ENCODE measurements at regions not wholly inside any gene's neighbourhood (a gene's known extent, or its start where the extent isn't known, plus 50 kb on each side); places are given as distances from the start of the nearest gene placed in this dataset.

- TF ChIP-seq SIN3A (IDR thresholded peaks at IDR 0.05; ENCODE audit: borderline replicate concordance, insufficient read depth, low read length) (no peak), TAF1 (IDR thresholded peaks at IDR 0.05; ENCODE audit: borderline replicate concordance, insufficient read depth, low read length) (no peak), FOXP2 (optimal IDR thresholded peaks at IDR 0.05; ENCODE audit: borderline replicate concordance, extremely low read depth, extremely low read length, insufficient read depth) (no peak), POLR2AphosphoS5 (IDR thresholded peaks at IDR 0.05; ENCODE audit: low read depth, low read length) (no peak), REST (IDR thresholded peaks at IDR 0.05; ENCODE audit: insufficient read depth in 1 of 2, low read depth in 2 of 2, low read length in 2 of 2) (no peak)
These were observed 415.3 kb upstream of the SETBP1 start for GRCh38 chr18:44265437-44265836.

- TF ChIP-seq SIN3A (IDR thresholded peaks at IDR 0.05; ENCODE audit: borderline replicate concordance, insufficient read depth, low read length) = no peak
- TF ChIP-seq REST (IDR thresholded peaks at IDR 0.05; ENCODE audit: insufficient read depth in 1 of 2, low read depth in 2 of 2, low read length in 2 of 2) = no peak
- TF ChIP-seq POLR2AphosphoS5 (IDR thresholded peaks at IDR 0.05; ENCODE audit: low read depth, low read length) = no peak
- TF ChIP-seq TAF1 (IDR thresholded peaks at IDR 0.05; ENCODE audit: borderline replicate concordance, insufficient read depth, low read length) = no peak
- no peak for TF ChIP-seq FOXP2 (optimal IDR thresholded peaks at IDR 0.05; ENCODE audit: borderline replicate concordance, extremely low read depth, extremely low read length, insufficient read depth)
These were observed 407.4 kb upstream of the SETBP1 start for GRCh38 chr18:44273298-44273697.

- TF ChIP-seq REST (IDR thresholded peaks at IDR 0.05; ENCODE audit: insufficient read depth in 1 of 2, low read depth in 2 of 2, low read length in 2 of 2) (no peak), FOXP2 (optimal IDR thresholded peaks at IDR 0.05; ENCODE audit: borderline replicate concordance, extremely low read depth, extremely low read length, insufficient read depth) (no peak), TAF1 (IDR thresholded peaks at IDR 0.05; ENCODE audit: borderline replicate concordance, insufficient read depth, low read length) (no peak), POLR2AphosphoS5 (IDR thresholded peaks at IDR 0.05; ENCODE audit: low read depth, low read length) (no peak), SIN3A (IDR thresholded peaks at IDR 0.05; ENCODE audit: borderline replicate concordance, insufficient read depth, low read length) (no peak)
These were observed 400.2 kb upstream of the SETBP1 start for GRCh38 chr18:44280479-44280878.

GRCh38 chr18:44286049-44286448 lies 394.6 kb upstream of the SETBP1 start:
- TF ChIP-seq REST (IDR thresholded peaks at IDR 0.05; ENCODE audit: insufficient read depth in 1 of 2, low read depth in 2 of 2, low read length in 2 of 2) (no peak), TAF1 (IDR thresholded peaks at IDR 0.05; ENCODE audit: borderline replicate concordance, insufficient read depth, low read length) (no peak), POLR2AphosphoS5 (IDR thresholded peaks at IDR 0.05; ENCODE audit: low read depth, low read length) (no peak), SIN3A (IDR thresholded peaks at IDR 0.05; ENCODE audit: borderline replicate concordance, insufficient read depth, low read length) (no peak), FOXP2 (optimal IDR thresholded peaks at IDR 0.05; ENCODE audit: borderline replicate concordance, extremely low read depth, extremely low read length, insufficient read depth) (no peak)

Data from PFSK-1 (cell line).